ENCODE measurements at regions not wholly inside any gene's neighbourhood (a gene's known extent, or its start where the extent isn't known, plus 50 kb on each side); places are given as distances from the start of the nearest gene placed in this dataset.

DNA sequence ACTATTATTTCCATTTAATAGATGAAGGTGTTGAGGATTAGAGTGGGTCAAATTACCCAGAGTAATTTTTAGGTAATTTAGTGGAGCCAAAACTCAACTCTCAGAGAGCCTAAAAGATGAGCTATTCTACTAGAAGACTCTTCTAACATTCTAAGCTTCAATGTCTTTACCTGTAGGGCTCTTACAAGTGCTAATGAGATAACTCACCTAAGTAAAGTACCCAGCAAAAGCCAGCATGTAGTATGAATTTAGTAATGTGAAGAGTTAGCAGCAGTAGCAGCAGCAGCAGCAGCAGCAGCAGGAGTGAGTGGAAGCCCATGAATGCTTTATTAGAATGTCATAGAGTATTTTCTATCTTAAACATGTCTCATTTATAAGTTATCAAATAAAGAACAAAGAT lies 1239.2 kb downstream of the FAM181B start:
- TF ChIP-seq CTCF (IDR thresholded peaks at IDR 0.05): no peak
- TF ChIP-seq POLR2A (IDR thresholded peaks at IDR 0.05): no peak

Data from Peyer's patch (tissue), 4 donors.